Endodermal cell (in vitro differentiated cells): ENCODE measurements at regions not wholly inside any gene's neighbourhood (a gene's known extent, or its start where the extent isn't known, plus 50 kb on each side); places are given as distances from the start of the nearest gene placed in this dataset.
A peak's percentile ranks its signal among the peaks of the same experiment; 100 is the strongest.
"Not testable (repeated sequence)": the region's sequence is repeated elsewhere in the genome, so short reads cannot be mapped to it uniquely, and the experiment has no call there.

Experiments
- DNase-seq: peaks from one replicate; pipeline ENCODE4 v3.0.0-alpha.2; 2017
- H3K27ac ChIP-seq: 2 replicates; pipeline ENCODE4 v1.5.1; 2013; ENCODE audit warnings: mild to moderate bottlenecking, low read depth, low read length, moderate library complexity
- H3K27me3 ChIP-seq: 2 replicates; pipeline ENCODE4 v1.6.1; 2013; ENCODE audit warnings: mild to moderate bottlenecking, low read length, moderate library complexity; ENCODE audit not compliant: insufficient read depth, control insufficient read depth, poor library complexity, severe bottlenecking
- H3K36me3 ChIP-seq: 2 replicates; pipeline ENCODE4 v1.7.0; 2013; ENCODE audit warnings: mild to moderate bottlenecking, low read length, moderate library complexity; ENCODE audit not compliant: control insufficient read depth, insufficient read depth
- H3K4me1 ChIP-seq: one replicate; pipeline ENCODE4 v1.7.0; 2013; ENCODE audit warnings: low read length; ENCODE audit not compliant: control insufficient read depth, insufficient read depth
- H3K4me3 ChIP-seq: 2 replicates; pipeline ENCODE4 v1.5.1; 2013; ENCODE audit warnings: mild to moderate bottlenecking, low read length, moderate library complexity
- H3K9ac ChIP-seq: 2 replicates; pipeline ENCODE4 v1.6.1; 2013; ENCODE audit warnings: mild to moderate bottlenecking, low read length, moderate library complexity; ENCODE audit not compliant: poor library complexity, severe bottlenecking; ENCODE audit errors: extremely low read depth
- H3K9me3 ChIP-seq: 2 replicates; pipeline ENCODE4 v1.6.1; 2013; ENCODE audit warnings: mild to moderate bottlenecking, low read length, moderate library complexity; ENCODE audit not compliant: control insufficient read depth
- H3K27ac Mint-ChIP-seq: 2 replicates; pipeline ENCODE4 v1.8.0; 2020; ENCODE audit warnings: mixed read lengths
- H3K27me3 Mint-ChIP-seq: 2 replicates; pipeline ENCODE4 v1.8.0; 2021; ENCODE audit warnings: mild to moderate bottlenecking, mixed read lengths; ENCODE audit not compliant: insufficient read depth
- H3K36me3 Mint-ChIP-seq: 2 replicates; pipeline ENCODE4 v1.8.0; 2020; ENCODE audit warnings: low read depth, mixed read lengths
- H3K4me1 Mint-ChIP-seq: 2 replicates; pipeline ENCODE4 v1.8.0; 2020; ENCODE audit warnings: mixed read lengths
- H3K4me3 Mint-ChIP-seq: 2 replicates; pipeline ENCODE4 v1.8.0; 2020; ENCODE audit warnings: mild to moderate bottlenecking, moderate library complexity, mixed read lengths
- H3K9me3 Mint-ChIP-seq: 2 replicates; pipeline ENCODE4 v1.8.0; 2020; ENCODE audit warnings: mild to moderate bottlenecking, mixed read lengths
- WGBS, 2 experiments: methylation state at CpG; one replicate each; pipeline versions ENCODE4 v1.1.5 to v1.1.7; 2013; ENCODE audit warnings: missing lambda C conversion rate in 2 of 2, mixed read lengths in 1 of 2; ENCODE audit not compliant: insufficient coverage in 1 of 2, insufficient read length in 1 of 2; 5-methylcytosine and 5-hydroxymethylcytosine counted together

GRCh38 chr4:49150351-49151083 is 164.4 kb downstream of the CWH43 start:
- not testable (repeated sequence) for H3K27ac ChIP-seq, H3K27ac Mint-ChIP-seq, H3K36me3 ChIP-seq, DNase-seq, H3K27me3 Mint-ChIP-seq, H3K4me1 ChIP-seq, H3K9ac ChIP-seq, H3K27me3 ChIP-seq, H3K4me1 Mint-ChIP-seq, H3K4me3 Mint-ChIP-seq
- peaks cover 100% of the 10 kb centered on the region for H3K9me3 ChIP-seq
- Mint-ChIP-seq H3K9me3 (peaks cover 100% of the 10 kb centered on the region), H3K36me3 (peaks cover 45% of the 10 kb centered on the region)
- H3K4me3 ChIP-seq: peak overlapping the region; percentile 9
- WGBS, 2 experiments: 45 to 48% methylated on average over 10 of the region's 10 CpGs

- H3K27ac Mint-ChIP-seq, H3K4me3 Mint-ChIP-seq, H3K4me1 Mint-ChIP-seq, DNase-seq, H3K36me3 ChIP-seq, H3K27me3 ChIP-seq, H3K4me1 ChIP-seq, H3K27ac ChIP-seq, H3K27me3 Mint-ChIP-seq, H3K9ac ChIP-seq: not testable (repeated sequence)
- 68% methylated on average over 11 of the region's 11 CpGs for WGBS, 2 experiments
- peaks cover 98% of the 10 kb centered on the region for H3K9me3 ChIP-seq
- peaks cover 100% of the 10 kb centered on the region for H3K9me3 Mint-ChIP-seq
- H3K4me3 ChIP-seq: peak overlapping the region; percentile 24
- H3K36me3 Mint-ChIP-seq: peaks cover 50% of the 10 kb centered on the region
Measured at GRCh38 chr4:49153011-49153410, 166.9 kb downstream of the CWH43 start.

GRCh38 chr4:49154308-49155103 is 168.4 kb downstream of the CWH43 start:
- not testable (repeated sequence) for H3K27ac ChIP-seq, H3K4me1 ChIP-seq, H3K9ac ChIP-seq, H3K4me3 Mint-ChIP-seq, H3K27ac Mint-ChIP-seq, H3K27me3 Mint-ChIP-seq, H3K27me3 ChIP-seq, H3K36me3 ChIP-seq, H3K4me1 Mint-ChIP-seq
- Histone ChIP-seq H3K4me3 (peak overlapping the region; percentile 24), H3K9me3 (peaks cover 88% of the 10 kb centered on the region)
- WGBS, 2 experiments: 60 to 65% methylated on average over 11 of the region's 11 CpGs
- DNase-seq: peak; percentile 48
- H3K9me3 Mint-ChIP-seq: peaks cover 93% of the 10 kb centered on the region
- H3K36me3 Mint-ChIP-seq: peaks cover 45% of the 10 kb centered on the region

GRCh38 chr4:49155270-49155669 is 169.2 kb downstream of the CWH43 start:
- H3K4me3 Mint-ChIP-seq, H3K36me3 ChIP-seq, H3K27ac Mint-ChIP-seq, H3K4me1 Mint-ChIP-seq, H3K27me3 ChIP-seq, H3K27me3 Mint-ChIP-seq, H3K4me1 ChIP-seq, H3K9ac ChIP-seq, DNase-seq, H3K27ac ChIP-seq: not testable (repeated sequence)
- Mint-ChIP-seq H3K9me3 (peaks cover 85% of the 10 kb centered on the region), H3K36me3 (peaks cover 40% of the 10 kb centered on the region)
- Histone ChIP-seq H3K4me3 (peak overlapping the region; percentile 24), H3K9me3 (peaks cover 80% of the 10 kb centered on the region)
- 63 to 68% methylated on average over 7 of the region's 7 CpGs for WGBS, 2 experiments

GRCh38 chr4:49156309-49156708 is 170.2 kb downstream of the CWH43 start:
- not testable (repeated sequence) for DNase-seq, H3K4me1 Mint-ChIP-seq, H3K27ac ChIP-seq, H3K4me1 ChIP-seq, H3K27me3 ChIP-seq, H3K27me3 Mint-ChIP-seq, H3K4me3 Mint-ChIP-seq, H3K27ac Mint-ChIP-seq, H3K9ac ChIP-seq, H3K36me3 ChIP-seq
- peaks cover 80% of the 10 kb centered on the region for H3K9me3 Mint-ChIP-seq
- WGBS, 2 experiments: 64 to 84% methylated on average over 4 to 6 of the region's 6 CpGs
- Histone ChIP-seq H3K4me3 (peak overlapping the region; percentile 24), H3K9me3 (peaks cover 70% of the 10 kb centered on the region)
- peaks cover 32% of the 10 kb centered on the region for H3K36me3 Mint-ChIP-seq

GRCh38 chr4:49157630-49158029 is 171.6 kb downstream of the CWH43 start:
- not testable (repeated sequence) for H3K27me3 Mint-ChIP-seq, DNase-seq, H3K27me3 ChIP-seq, H3K36me3 ChIP-seq, H3K4me1 ChIP-seq, H3K4me1 Mint-ChIP-seq, H3K27ac Mint-ChIP-seq, H3K27ac ChIP-seq, H3K4me3 Mint-ChIP-seq, H3K9ac ChIP-seq
- WGBS, 2 experiments: 47 to 50% methylated on average over 1 of the region's 2 CpGs
- Histone ChIP-seq H3K9me3 (peaks cover 56% of the 10 kb centered on the region), H3K4me3 (peak overlapping the region; percentile 6)
- Mint-ChIP-seq H3K36me3 (peaks cover 32% of the 10 kb centered on the region), H3K9me3 (peaks cover 69% of the 10 kb centered on the region)
